Endothelial cell of umbilical vein (primary cell): ENCODE measurements at regions not wholly inside any gene's neighbourhood (a gene's known extent, or its start where the extent isn't known, plus 50 kb on each side); places are given as distances from the start of the nearest gene placed in this dataset.

Experiments used
- BruUV-seq: library from RNA; stranded (reverse); fragments of 400-500 nt; replicated peaks from 2 replicates; lab custom pipeline; 2021; lab: Mats Ljungman, UMichigan
- CTCF ChIA-PET: fragments of 300-600, 350-600 bp; sonication (Branson Sonifier 250); formaldehyde crosslinking; loops from one replicate; lab custom pipeline; 2021; ENCODE audit warnings: antibody characterized with exemption, inconsistent platforms; lab: Charles Lee
- POLR2A ChIA-PET: fragments of 300-600, 350-600 bp; sonication (Branson Sonifier 250); formaldehyde crosslinking; loops from one replicate; lab custom pipeline; 2021; ENCODE audit warnings: antibody characterized with exemption, inconsistent platforms; lab: Charles Lee
- DNase-seq: peaks from one replicate; pipeline ENCODE4 v3.0.0-alpha.2; 2011; ENCODE audit warnings: low read depth, low spot score
- FAIRE-seq: peaks from 2 replicates; lab custom pipeline; 2011; peaks lifted over from hg19 to GRCh38; lab: Jason Lieb, UNC
- H2AFZ ChIP-seq: 2 replicates; pipeline ENCODE4 v1.6.0; 2012; ENCODE audit warnings: low read depth, low read length, control low read depth, inconsistent platforms
- H3K27ac ChIP-seq: 2 replicates; pipeline ENCODE4 v1.5.1; 2011; ENCODE audit warnings: low read depth, mild to moderate bottlenecking, control low read depth, low read length, moderate library complexity; ENCODE audit not compliant: insufficient read depth
- H3K27me3 ChIP-seq, 2 experiments: 2 replicates each; pipeline versions ENCODE4 v1.6.0 to v1.6.1; 2011; ENCODE audit warnings: low read length in 2 of 2, mixed read lengths in 1 of 2; ENCODE audit not compliant: control insufficient read depth in 2 of 2, insufficient read depth in 2 of 2
- H3K36me3 ChIP-seq, 2 experiments: 2 replicates in 1 of 2; 3 replicates in 1 of 2; pipeline ENCODE4 v1.5.1; 2011; ENCODE audit warnings: low read length in 2 of 2, mild to moderate bottlenecking in 1 of 2, moderate library complexity in 1 of 2; ENCODE audit not compliant: control insufficient read depth in 2 of 2, insufficient read depth in 2 of 2; ENCODE audit errors: extremely low read depth in 1 of 2
- H3K4me1 ChIP-seq: 3 replicates; pipeline ENCODE4 v1.5.1; 2011; ENCODE audit warnings: mild to moderate bottlenecking, low read length; ENCODE audit not compliant: control insufficient read depth, insufficient read depth; ENCODE audit errors: extremely low read depth
- H3K4me2 ChIP-seq: 2 replicates; pipeline ENCODE4 v1.6.1; 2011; ENCODE audit warnings: low read length, control low read depth, mixed read lengths; ENCODE audit not compliant: insufficient read depth
- H3K4me3 ChIP-seq, 3 experiments: fragments of 200-600 bp in 1 of 3; sonication (generic), shearing (Covaris generic) in 1 of 3; replicated peaks in 1 of 3; 2 replicates each; pipeline ENCODE4 v1.5.1; 2011 to 2016; ENCODE audit warnings: control low read depth in 3 of 3, low read length in 3 of 3, mild to moderate bottlenecking in 2 of 3, inconsistent platforms in 1 of 3, low read depth in 1 of 3, moderate library complexity in 1 of 3; ENCODE audit not compliant: insufficient read depth in 1 of 3
- H3K79me2 ChIP-seq: 2 replicates; pipeline ENCODE4 v1.6.0; 2012; ENCODE audit warnings: low read length, inconsistent platforms; ENCODE audit not compliant: control insufficient read depth, insufficient read depth
- H3K9ac ChIP-seq: replicated peaks from 2 replicates; pipeline ENCODE3; 2011; ENCODE audit warnings: low read length, control low read depth; ENCODE audit not compliant: insufficient read depth; ENCODE audit errors: extremely low read depth
- H3K9me1 ChIP-seq: replicated peaks from 3 replicates; pipeline ENCODE4 v1.6.0; 2011; ENCODE audit warnings: mild to moderate bottlenecking, low read length; ENCODE audit not compliant: control insufficient read depth, insufficient read depth; ENCODE audit errors: extremely low read depth
- H3K9me3 ChIP-seq: replicated peaks from 2 replicates; pipeline ENCODE4 v1.5.1; 2012; ENCODE audit warnings: low read length, inconsistent platforms; ENCODE audit not compliant: control insufficient read depth, insufficient read depth
- H4K20me1 ChIP-seq: replicated peaks from 2 replicates; pipeline ENCODE3; 2011; ENCODE audit warnings: mild to moderate bottlenecking, low read length; ENCODE audit not compliant: control insufficient read depth, insufficient read depth; ENCODE audit errors: extremely low read depth
- CTCF ChIP-seq, 2 donors: IDR thresholded peaks; 1 replicate in 1 of 2; 2 replicates in 1 of 2; pipeline ENCODE4 v1.5.1; 2011; ENCODE audit warnings: low read length in 2 of 2, mild to moderate bottlenecking in 2 of 2, moderate library complexity in 2 of 2, control low read depth in 1 of 2, inconsistent platforms in 1 of 2, low read depth in 1 of 2; ENCODE audit not compliant: insufficient read depth in 1 of 2; ENCODE audit errors: extremely low read depth in 1 of 2
- EZH2 ChIP-seq: IDR thresholded peaks from 2 replicates; pipeline ENCODE4 v1.6.1; 2012; ENCODE audit warnings: borderline replicate concordance, low read depth, mild to moderate bottlenecking, moderate library complexity, low read length, inconsistent platforms; ENCODE audit not compliant: severe bottlenecking
- FOS ChIP-seq: IDR thresholded peaks from 2 replicates; pipeline ENCODE4 v1.6.1; 2011; ENCODE audit warnings: mild to moderate bottlenecking, low read length, moderate library complexity, borderline replicate concordance; ENCODE audit not compliant: insufficient read depth
- GATA2 ChIP-seq: IDR thresholded peaks from 2 replicates; pipeline ENCODE4 v1.7.0; 2011; ENCODE audit warnings: low read depth, mild to moderate bottlenecking, moderate library complexity, mixed read lengths, low read length; ENCODE audit not compliant: insufficient read length, insufficient read depth
- JUN ChIP-seq: IDR thresholded peaks from 2 replicates; pipeline ENCODE4 v1.6.1; 2011; ENCODE audit warnings: borderline replicate concordance, low read depth; ENCODE audit not compliant: insufficient read length, insufficient read depth
- MYC ChIP-seq: IDR thresholded peaks from one replicate; pipeline ENCODE4 v1.6.1; 2011; ENCODE audit warnings: mild to moderate bottlenecking, low read depth, low read length
- POLR2A ChIP-seq: IDR thresholded peaks from 2 replicates; pipeline ENCODE4 v1.6.1; 2012; ENCODE audit warnings: low read depth, mild to moderate bottlenecking, control low read depth, low read length
- POLR2AphosphoS5 ChIP-seq: IDR thresholded peaks from 2 replicates; pipeline ENCODE4 v1.6.1; 2012; ENCODE audit warnings: low read depth, mild to moderate bottlenecking, control low read depth, low read length, moderate library complexity; ENCODE audit not compliant: insufficient read depth
- dilution Hi-C: fragments of 300-500 bp; cut with MboI; formaldehyde crosslinking; loops from one replicate; pipeline ENCODE4 v1.15.0; 2019; ENCODE audit warnings: low sequenced_read_pairs; ENCODE audit not compliant: extremely low pct_ligation_motif_present
- intact Hi-C: fragments of 100-400 bp; cut with micrococcal nuclease; formaldehyde crosslinking; loops from one replicate; pipeline ENCODE4 v1.10.0; 2022
- TF ChIP-seq, protein P1 (sequence below): IDR thresholded peaks from 2 replicates; pipeline ENCODE4 v1.6.1; 2011; ENCODE audit not compliant: insufficient read depth, insufficient read length

- H3K27ac ChIP-seq = no peak overlapping the region
- DNase-seq (no peak), FAIRE-seq (no peak)
- H3K36me3 ChIP-seq = no peaks in the 10 kb centered on the region
- dilution Hi-C loops (no loop called here), intact Hi-C loops (no loop called here)
- H4K20me1 ChIP-seq = no peaks in the 10 kb centered on the region
- ChIA-PET POLR2A (no interaction called here), CTCF (no interaction called here)
- no peaks in the 10 kb centered on the region for H3K27me3 ChIP-seq
- H2AFZ ChIP-seq = no peak overlapping the region
- H3K4me3 ChIP-seq = no peak overlapping the region
- no TSS peak for BruUV-seq
- H3K9me3 ChIP-seq = no peaks in the 10 kb centered on the region
- H3K4me2 ChIP-seq = no peak overlapping the region
- no peak for TF ChIP-seq CTCF (IDR thresholded peaks at IDR 0.05; ENCODE audit: extremely low read depth in 1 of 2, insufficient read depth in 1 of 2, low read depth in 1 of 2, low read length in 2 of 2)
- no peak for TF ChIP-seq POLR2A
- no peak for TF ChIP-seq MYC
- no peak for TF ChIP-seq POLR2AphosphoS5
- TF ChIP-seq, protein P1, sequence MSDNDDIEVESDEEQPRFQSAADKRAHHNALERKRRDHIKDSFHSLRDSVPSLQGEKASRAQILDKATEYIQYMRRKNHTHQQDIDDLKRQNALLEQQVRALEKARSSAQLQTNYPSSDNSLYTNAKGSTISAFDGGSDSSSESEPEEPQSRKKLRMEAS = no peak
- TF ChIP-seq JUN = no peak
- TF ChIP-seq GATA2 = no peak
- TF ChIP-seq EZH2 = no peak
- no peak for TF ChIP-seq FOS
- no peak overlapping the region for H3K9ac ChIP-seq
- H3K4me1 ChIP-seq = no peaks in the 10 kb centered on the region
- no peaks in the 10 kb centered on the region for H3K79me2 ChIP-seq
- H3K9me1 ChIP-seq = no peaks in the 10 kb centered on the region
Observed at GRCh38 chr16:58863761-58864160, 129.6 kb upstream of the GOT2 start.
